Calu3 (cell line): ENCODE measurements at regions not wholly inside any gene's neighbourhood (a gene's known extent, or its start where the extent isn't known, plus 50 kb on each side); places are given as distances from the start of the nearest gene placed in this dataset.

ENCODE experiments used
- BruUV-seq: library from RNA; stranded (reverse); fragments of 400-500 nt; replicated peaks from 2 replicates; lab custom pipeline; 2021; lab: Mats Ljungman, UMichigan
- CTCF ChIA-PET: fragments of 300-600 bp; sonication (Branson Sonifier 250); formaldehyde crosslinking; loops from one replicate; lab custom pipeline; 2022; ENCODE audit warnings: antibody characterized with exemption; lab: Charles Lee
- DNase-seq: peaks from one replicate; pipeline ENCODE4 v3.0.0; 2022
- H3K27ac Mint-ChIP-seq: one replicate; pipeline ENCODE4 v1.8.0; 2022; ENCODE audit warnings: mixed read lengths; ENCODE audit not compliant: unreplicated experiment
- H3K27me3 Mint-ChIP-seq: one replicate; pipeline ENCODE4 v1.8.0; 2022; ENCODE audit warnings: mixed read lengths; ENCODE audit not compliant: unreplicated experiment
- H3K36me3 Mint-ChIP-seq: one replicate; pipeline ENCODE4 v1.8.0; 2022; ENCODE audit warnings: mild to moderate bottlenecking, moderate library complexity, mixed read lengths; ENCODE audit not compliant: insufficient read depth, unreplicated experiment
- H3K4me1 Mint-ChIP-seq: one replicate; pipeline ENCODE4 v1.8.0; 2022; ENCODE audit warnings: mild to moderate bottlenecking, low read depth, mixed read lengths; ENCODE audit not compliant: unreplicated experiment
- H3K4me3 Mint-ChIP-seq: one replicate; pipeline ENCODE4 v1.8.0; 2022; ENCODE audit warnings: mild to moderate bottlenecking, low read depth, moderate library complexity, mixed read lengths; ENCODE audit not compliant: unreplicated experiment
- H3K9me3 Mint-ChIP-seq: one replicate; pipeline ENCODE4 v1.8.0; 2022; ENCODE audit warnings: low read depth, mixed read lengths; ENCODE audit not compliant: unreplicated experiment
- intact Hi-C: fragments of 100-400 bp; cut with micrococcal nuclease; formaldehyde crosslinking; loops from one replicate; pipeline ENCODE4 v1.10.0; 2022; ENCODE audit not compliant: unreplicated experiment
- TF ChIP-seq, protein P1 (sequence below): fragments of 200-600 bp; IDR thresholded peaks from one replicate; pipeline ENCODE4 v1.8.0; 2022; ENCODE audit warnings: antibody characterized with exemption; ENCODE audit not compliant: unreplicated experiment

DNA sequence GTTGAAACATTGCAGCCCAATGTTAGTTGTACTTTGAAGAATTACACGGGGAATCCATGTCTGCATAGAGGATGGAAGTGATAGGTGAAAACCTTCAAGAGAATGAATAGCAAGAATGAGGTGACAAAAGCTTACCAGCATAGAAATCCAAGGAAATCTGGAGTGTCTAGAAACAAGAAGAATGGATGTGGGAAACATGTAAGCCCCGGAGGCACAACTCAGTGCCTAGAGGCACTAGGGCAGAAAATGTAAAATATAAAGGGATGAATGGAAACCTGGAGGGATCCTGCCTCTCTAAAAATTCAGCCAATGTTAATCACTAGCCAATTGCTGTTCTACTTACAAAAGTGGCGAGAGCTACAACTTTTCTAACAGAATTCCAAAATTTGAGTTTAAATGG lies 619.0 kb downstream of the TBL1XR1 start:
- Mint-ChIP-seq H3K4me1 (no peaks in the 10 kb centered on the region), H3K9me3 (peaks cover 8% of the 10 kb centered on the region), H3K27ac (no peak overlapping the region), H3K27me3 (no peaks in the 10 kb centered on the region), H3K4me3 (no peak overlapping the region), H3K36me3 (no peaks in the 10 kb centered on the region)
- intact Hi-C loops = no loop called here
- TF ChIP-seq, protein P1, sequence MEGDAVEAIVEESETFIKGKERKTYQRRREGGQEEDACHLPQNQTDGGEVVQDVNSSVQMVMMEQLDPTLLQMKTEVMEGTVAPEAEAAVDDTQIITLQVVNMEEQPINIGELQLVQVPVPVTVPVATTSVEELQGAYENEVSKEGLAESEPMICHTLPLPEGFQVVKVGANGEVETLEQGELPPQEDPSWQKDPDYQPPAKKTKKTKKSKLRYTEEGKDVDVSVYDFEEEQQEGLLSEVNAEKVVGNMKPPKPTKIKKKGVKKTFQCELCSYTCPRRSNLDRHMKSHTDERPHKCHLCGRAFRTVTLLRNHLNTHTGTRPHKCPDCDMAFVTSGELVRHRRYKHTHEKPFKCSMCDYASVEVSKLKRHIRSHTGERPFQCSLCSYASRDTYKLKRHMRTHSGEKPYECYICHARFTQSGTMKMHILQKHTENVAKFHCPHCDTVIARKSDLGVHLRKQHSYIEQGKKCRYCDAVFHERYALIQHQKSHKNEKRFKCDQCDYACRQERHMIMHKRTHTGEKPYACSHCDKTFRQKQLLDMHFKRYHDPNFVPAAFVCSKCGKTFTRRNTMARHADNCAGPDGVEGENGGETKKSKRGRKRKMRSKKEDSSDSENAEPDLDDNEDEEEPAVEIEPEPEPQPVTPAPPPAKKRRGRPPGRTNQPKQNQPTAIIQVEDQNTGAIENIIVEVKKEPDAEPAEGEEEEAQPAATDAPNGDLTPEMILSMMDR = no peak
- DNase-seq = no peak
- CTCF ChIA-PET = no interaction called here
- no TSS peak for BruUV-seq

DNA sequence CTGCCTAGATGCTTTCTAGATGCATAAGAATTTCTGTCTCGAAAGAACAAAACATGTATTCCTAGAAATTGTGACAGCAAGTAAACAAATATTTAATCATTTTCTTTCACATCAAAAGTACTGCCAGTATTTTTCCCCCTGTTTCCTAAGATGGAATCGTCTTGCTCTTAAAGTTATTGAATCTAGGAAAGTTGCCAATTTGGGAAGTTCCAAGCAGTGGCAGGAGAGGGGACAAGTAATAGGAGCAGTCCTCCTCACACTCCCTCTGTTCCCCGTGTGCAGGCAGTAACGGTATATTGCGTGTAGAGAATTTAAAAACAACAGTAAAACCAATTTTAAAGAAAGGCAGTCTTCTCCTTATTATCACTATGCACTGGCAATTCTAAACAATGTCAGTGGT lies 619.8 kb downstream of the TBL1XR1 start:
- H3K27me3 Mint-ChIP-seq = no peaks in the 10 kb centered on the region
- intact Hi-C loops = no loop called here
- DNase-seq = no peak
- TF ChIP-seq, protein P1 = no peak
- no peak overlapping the region for H3K4me3 Mint-ChIP-seq
- CTCF ChIA-PET = no interaction called here
- no peaks in the 10 kb centered on the region for H3K4me1 Mint-ChIP-seq
- H3K27ac Mint-ChIP-seq = no peak overlapping the region
- no TSS peak for BruUV-seq
- no peaks in the 10 kb centered on the region for H3K36me3 Mint-ChIP-seq
- H3K9me3 Mint-ChIP-seq = peaks cover 6% of the 10 kb centered on the region

DNA sequence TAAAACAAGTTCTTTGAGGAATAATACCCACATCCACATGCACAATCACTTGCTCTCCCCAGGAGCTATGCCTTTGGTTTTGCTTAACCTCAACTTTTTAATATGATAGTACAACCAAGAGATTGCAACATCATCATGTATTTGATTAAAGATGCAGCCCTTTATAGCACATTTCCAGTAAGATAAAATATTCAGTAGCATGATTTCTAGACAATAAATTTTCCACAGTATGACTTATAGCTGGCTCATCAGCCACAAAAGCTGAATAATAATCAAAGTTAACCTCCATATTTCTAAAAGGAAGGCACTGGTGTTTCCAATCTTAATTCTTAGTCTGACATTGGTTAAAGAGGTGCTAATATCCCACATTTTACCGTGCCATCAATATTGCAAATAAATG lies 622.5 kb downstream of the TBL1XR1 start:
- no peaks in the 10 kb centered on the region for H3K27me3 Mint-ChIP-seq

DNA sequence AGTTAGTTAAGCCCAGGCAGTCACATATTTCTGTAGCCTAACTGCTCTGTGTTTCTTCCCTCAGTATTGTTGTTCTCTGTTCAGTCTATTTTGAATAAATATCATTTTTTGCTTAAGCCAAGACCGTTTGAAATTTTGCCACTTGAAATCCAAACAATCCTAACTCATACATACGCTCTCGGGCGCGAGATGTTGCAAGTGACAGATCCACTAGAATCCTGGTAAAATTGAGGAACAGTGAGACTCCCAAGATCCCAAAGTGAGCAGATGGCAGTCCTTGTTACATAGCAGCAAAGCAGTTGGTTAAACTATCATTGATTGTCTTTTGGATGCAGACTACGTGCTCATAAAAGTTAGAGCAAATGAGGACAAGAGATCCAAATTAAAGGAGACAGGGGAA lies 625.4 kb downstream of the TBL1XR1 start:
- Mint-ChIP-seq H3K27ac (no peak overlapping the region), H3K4me3 (no peak overlapping the region), H3K4me1 (no peaks in the 10 kb centered on the region), H3K27me3 (no peaks in the 10 kb centered on the region), H3K36me3 (no peaks in the 10 kb centered on the region), H3K9me3 (peaks cover 5% of the 10 kb centered on the region)
- BruUV-seq = no TSS peak
- TF ChIP-seq, protein P1 = no peak
- DNase-seq = no peak
- intact Hi-C loops = no loop called here
- CTCF ChIA-PET = interaction anchor here (0.7 kb wide), 1 partner anchor 76 kb away, joined by 4 read pairs; no protein-coding TSS in a partner anchor

More for the DNA sequence above, 622.5 kb downstream of the TBL1XR1 start:
- intact Hi-C loops = no loop called here
- TF ChIP-seq, protein P1 = no peak
- CTCF ChIA-PET = no interaction called here
- H3K36me3 Mint-ChIP-seq = no peaks in the 10 kb centered on the region
- no peak for DNase-seq
- H3K4me1 Mint-ChIP-seq = no peaks in the 10 kb centered on the region
- BruUV-seq = no TSS peak
- peaks cover 3% of the 10 kb centered on the region for H3K9me3 Mint-ChIP-seq
- no peak overlapping the region for H3K4me3 Mint-ChIP-seq
- no peak overlapping the region for H3K27ac Mint-ChIP-seq
